CD8-positive, alpha-beta memory T cell (primary cell): ENCODE measurements at regions not wholly inside any gene's neighbourhood (a gene's known extent, or its start where the extent isn't known, plus 50 kb on each side); places are given as distances from the start of the nearest gene placed in this dataset.

ENCODE experiments used
- CTCF ChIA-PET: fragments of 350-600 bp; sonication (Branson Sonifier 250); formaldehyde crosslinking; loops from one replicate; lab custom pipeline; 2021; ENCODE audit warnings: antibody characterized with exemption; lab: Charles Lee
- POLR2A ChIA-PET: fragments of 350-600 bp; sonication (Branson Sonifier 250); formaldehyde crosslinking; loops from one replicate; lab custom pipeline; 2021; ENCODE audit warnings: antibody characterized with exemption; lab: Charles Lee
- DNase-seq, 5 donors: peaks; one replicate each; pipeline versions ENCODE4 v3.0.0 to v3.0.0-alpha.2; 2020 to 2022; ENCODE audit warnings: mixed read lengths in 1 of 5
- H3K27ac ChIP-seq: one replicate; pipeline ENCODE4 v1.7.0; 2013; ENCODE audit warnings: low read depth, mild to moderate bottlenecking, low read length, moderate library complexity
- H3K27me3 ChIP-seq: 2 replicates; pipeline ENCODE4 v1.7.0; 2013; ENCODE audit warnings: low read length, mild to moderate bottlenecking; ENCODE audit not compliant: insufficient read depth, poor library complexity, severe bottlenecking
- H3K36me3 ChIP-seq: 2 replicates; pipeline ENCODE4 v1.7.0; 2013; ENCODE audit warnings: mild to moderate bottlenecking, low read length, moderate library complexity; ENCODE audit not compliant: insufficient read depth
- H3K4me1 ChIP-seq: 2 replicates; pipeline ENCODE4 v1.7.0; 2013; ENCODE audit warnings: mild to moderate bottlenecking, low read length, moderate library complexity; ENCODE audit not compliant: insufficient read depth
- H3K4me3 ChIP-seq: 2 replicates; pipeline ENCODE4 v1.7.0; 2013; ENCODE audit warnings: mild to moderate bottlenecking, low read length
- H3K9me3 ChIP-seq: 2 replicates; pipeline ENCODE4 v1.7.0; 2013; ENCODE audit warnings: mild to moderate bottlenecking, low read length
- H3K27ac Mint-ChIP-seq, 8 donors: one replicate each; pipeline ENCODE4 v1.8.0; 2020 to 2021; ENCODE audit warnings: mixed read lengths in 8 of 8, mild to moderate bottlenecking in 6 of 8, inconsistent platforms in 3 of 8, moderate library complexity in 3 of 8
- H3K27me3 Mint-ChIP-seq, 2 donors: one replicate each; pipeline ENCODE4 v1.8.0; 2020 to 2021; ENCODE audit warnings: mixed read lengths in 2 of 2, mild to moderate bottlenecking in 1 of 2, moderate library complexity in 1 of 2
- H3K36me3 Mint-ChIP-seq, 3 donors: one replicate each; pipeline ENCODE4 v1.8.0; 2020 to 2021; ENCODE audit warnings: mixed read lengths in 3 of 3, inconsistent platforms in 1 of 3, mild to moderate bottlenecking in 1 of 3
- H3K4me1 Mint-ChIP-seq, 3 donors: one replicate each; pipeline ENCODE4 v1.8.0; 2020 to 2021; ENCODE audit warnings: mixed read lengths in 3 of 3, inconsistent platforms in 1 of 3, mild to moderate bottlenecking in 1 of 3
- H3K4me3 Mint-ChIP-seq, 7 donors: one replicate each; pipeline ENCODE4 v1.8.0; 2020 to 2021; ENCODE audit warnings: mixed read lengths in 7 of 7, mild to moderate bottlenecking in 6 of 7, moderate library complexity in 4 of 7, inconsistent platforms in 2 of 7
- H3K9me3 Mint-ChIP-seq, 5 donors: one replicate each; pipeline ENCODE4 v1.8.0; 2020 to 2022; ENCODE audit warnings: mixed read lengths in 5 of 5, mild to moderate bottlenecking in 3 of 5, moderate library complexity in 2 of 5, inconsistent platforms in 1 of 5

DNA sequence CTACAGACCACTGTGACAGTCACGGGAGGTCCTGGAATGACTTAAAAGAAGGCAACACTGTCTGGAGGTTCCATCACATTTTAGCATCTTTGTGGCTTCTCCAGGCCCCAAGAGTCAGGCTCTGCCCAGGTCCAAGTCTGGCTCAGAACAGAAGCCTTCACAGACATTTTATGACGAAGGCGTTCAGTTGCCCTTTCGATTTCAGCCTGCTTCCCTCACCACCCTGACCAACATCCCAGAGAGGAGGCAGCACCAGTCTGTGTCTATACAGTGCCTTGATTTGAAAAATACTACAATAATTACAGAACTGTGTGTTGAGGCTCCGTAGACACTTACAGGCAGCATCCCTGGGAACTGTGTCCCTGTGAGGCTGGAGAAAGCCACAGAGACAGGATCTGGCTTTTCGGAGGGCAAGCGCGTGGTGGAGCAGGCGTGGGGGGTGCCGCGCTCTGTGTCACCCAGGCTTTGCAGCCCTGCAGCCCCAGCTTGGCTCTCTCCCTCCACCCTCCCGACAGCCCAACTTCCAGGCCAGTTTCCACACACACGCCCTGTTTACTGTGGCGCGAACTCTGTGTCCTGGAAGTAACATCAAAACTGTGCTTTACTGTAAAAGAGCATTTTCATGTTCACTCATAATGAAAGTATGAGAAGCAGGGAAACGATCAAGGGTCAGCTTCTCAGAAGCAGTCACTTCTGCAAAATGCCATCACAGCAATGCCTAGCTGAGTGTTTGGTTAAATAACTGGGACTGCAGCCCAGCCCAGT, 153.5 kb upstream of the ALKAL2 start:
- CTCF ChIA-PET: no interaction called here
- Histone ChIP-seq H3K9me3 (no peaks in the 10 kb centered on the region), H3K36me3 (no peaks in the 10 kb centered on the region), H3K4me3 (no peak overlapping the region), H3K4me1 (peaks cover 20% of the 10 kb centered on the region), H3K27ac (no peak overlapping the region), H3K27me3 (no peaks in the 10 kb centered on the region)
- Mint-ChIP-seq H3K9me3 (peaks cover 0 to 2% (median 0%) of the 10 kb centered on the region in 5 donors), H3K27ac (peak overlapping the region in 5 of 8 donors; percentile 11 to 47 (median 29)), H3K27me3 (no peaks in the 10 kb centered on the region), H3K36me3 (no peaks in the 10 kb centered on the region), H3K4me1 (peaks cover 30 to 43% (median 35%) of the 10 kb centered on the region in 3 donors), H3K4me3 (peak overlapping the region in 2 of 7 donors; percentile 47 to 82)
- no peak for DNase-seq
- POLR2A ChIA-PET: no interaction called here

DNA sequence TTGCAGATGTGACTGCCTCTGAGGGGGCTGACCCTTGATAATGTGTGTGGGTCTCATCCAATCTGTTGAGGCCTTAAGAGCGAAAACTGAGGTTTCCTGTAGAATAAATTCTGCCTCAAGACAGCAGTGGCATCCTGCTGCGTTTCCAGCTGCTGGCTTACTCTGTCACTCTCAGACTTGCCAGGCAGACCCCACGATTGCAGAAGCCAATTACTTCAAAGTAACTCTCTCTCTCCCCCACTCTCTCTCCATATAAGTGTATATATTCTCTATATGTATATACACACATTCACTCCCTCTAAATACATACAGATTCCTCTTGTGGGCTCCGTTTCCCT, 152.5 kb upstream of the ALKAL2 start:
- peaks cover 30 to 42% (median 30%) of the 10 kb centered on the region in 3 donors for H3K4me1 Mint-ChIP-seq
- DNase-seq: no peak
- Histone ChIP-seq H3K36me3 (no peaks in the 10 kb centered on the region), H3K4me3 (no peak overlapping the region), H3K4me1 (peaks cover 20% of the 10 kb centered on the region), H3K27ac (no peak overlapping the region), H3K27me3 (no peaks in the 10 kb centered on the region), H3K9me3 (no peaks in the 10 kb centered on the region)
- H3K36me3 Mint-ChIP-seq: no peaks in the 10 kb centered on the region
- H3K27me3 Mint-ChIP-seq: no peaks in the 10 kb centered on the region
- H3K27ac Mint-ChIP-seq: peak overlapping the region in 2 of 8 donors; percentile 47 to 77
- H3K9me3 Mint-ChIP-seq: peaks cover 0 to 2% (median 0%) of the 10 kb centered on the region in 5 donors
- ChIA-PET CTCF (no interaction called here), POLR2A (no interaction called here)
- H3K4me3 Mint-ChIP-seq: peak overlapping the region in 1 of 7 donors; percentile 17

DNA sequence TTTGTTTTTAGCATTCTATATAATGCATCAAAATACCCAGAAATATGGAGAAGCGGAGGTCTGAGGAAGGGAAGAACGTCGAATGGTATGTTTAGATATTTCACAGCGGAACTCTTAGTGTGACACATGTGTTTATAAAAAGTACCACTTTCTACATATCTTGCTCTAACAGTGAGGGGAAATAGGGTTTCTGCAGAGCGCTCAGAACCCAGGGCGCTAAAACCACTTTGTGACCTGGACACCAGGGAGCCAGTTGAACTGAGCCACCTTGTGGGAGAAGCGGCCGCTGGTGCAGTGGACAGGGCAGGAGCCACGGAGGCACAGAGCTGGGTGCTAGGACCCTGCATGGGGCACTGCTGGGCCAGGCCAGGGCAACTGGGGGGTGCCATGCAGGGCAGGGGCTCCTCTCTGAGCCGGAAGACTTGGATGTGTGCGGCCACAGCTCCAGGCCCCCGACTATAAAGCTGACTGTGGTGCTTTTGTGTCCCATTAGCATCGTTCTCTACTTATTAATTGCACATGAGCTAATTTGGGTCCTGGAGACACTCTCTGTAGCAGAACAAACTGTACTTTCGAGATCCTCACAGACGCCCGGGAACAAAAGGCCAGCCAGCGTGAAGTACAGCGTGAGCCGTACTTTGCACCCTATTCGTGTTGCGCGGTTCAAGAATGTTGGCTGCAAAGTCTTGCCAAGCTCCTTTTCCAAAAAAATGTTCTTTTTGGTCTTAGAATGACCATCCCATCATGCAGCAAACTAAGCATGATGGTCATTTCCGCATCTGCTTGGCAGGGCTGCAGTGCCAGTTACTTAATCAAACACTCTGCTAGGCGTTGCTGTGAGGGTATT, 151.9 kb upstream of the ALKAL2 start:
- Histone ChIP-seq H3K4me1 (peaks cover 20% of the 10 kb centered on the region), H3K9me3 (no peaks in the 10 kb centered on the region), H3K27me3 (no peaks in the 10 kb centered on the region), H3K4me3 (no peak overlapping the region), H3K36me3 (no peaks in the 10 kb centered on the region), H3K27ac (no peak overlapping the region)
- Mint-ChIP-seq H3K27me3 (no peaks in the 10 kb centered on the region), H3K27ac (peak overlapping the region in 5 of 8 donors; percentile 48 to 98 (median 77)), H3K36me3 (no peaks in the 10 kb centered on the region), H3K4me3 (peak overlapping the region in 2 of 7 donors; percentile 1 to 15), H3K4me1 (peaks cover 26 to 38% (median 28%) of the 10 kb centered on the region in 3 donors), H3K9me3 (peaks cover 0 to 2% (median 0%) of the 10 kb centered on the region in 5 donors)
- no peak for DNase-seq
- ChIA-PET POLR2A (no interaction called here), CTCF (no interaction called here)

DNA sequence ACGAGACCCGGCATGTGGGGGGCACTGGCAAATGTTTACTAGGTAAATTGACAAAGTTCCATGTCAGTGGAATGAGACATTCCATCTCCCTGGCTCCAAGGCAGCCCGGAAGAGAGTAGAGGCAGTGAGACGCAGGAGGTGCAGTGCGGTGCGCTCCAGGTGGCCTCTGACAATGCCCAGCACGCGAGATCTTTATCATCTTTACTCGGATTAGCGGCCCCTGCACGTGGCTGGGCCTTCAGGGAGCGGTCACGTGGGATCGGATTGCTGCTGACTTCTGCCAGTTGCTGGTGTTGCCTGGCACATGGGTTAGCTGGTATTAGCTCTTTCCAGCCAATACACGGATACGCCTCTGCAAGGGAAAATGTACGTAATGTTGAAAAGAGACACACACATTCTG, 151.2 kb upstream of the ALKAL2 start:
- ChIA-PET POLR2A (no interaction called here), CTCF (no interaction called here)
- Mint-ChIP-seq H3K27ac (peak overlapping the region in 7 of 8 donors; percentile 14 to 98 (median 90)), H3K4me3 (peak overlapping the region in 1 of 7 donors; percentile 1), H3K4me1 (peaks cover 28 to 43% (median 34%) of the 10 kb centered on the region in 3 donors), H3K9me3 (peaks cover 0 to 2% (median 0%) of the 10 kb centered on the region in 5 donors), H3K36me3 (no peaks in the 10 kb centered on the region), H3K27me3 (no peaks in the 10 kb centered on the region)
- H3K27ac ChIP-seq: no peak overlapping the region
- H3K27me3 ChIP-seq: no peaks in the 10 kb centered on the region
- no peaks in the 10 kb centered on the region for H3K36me3 ChIP-seq
- H3K4me1 ChIP-seq: peaks cover 20% of the 10 kb centered on the region
- no peak for DNase-seq
- H3K9me3 ChIP-seq: no peaks in the 10 kb centered on the region
- no peak overlapping the region for H3K4me3 ChIP-seq

DNA sequence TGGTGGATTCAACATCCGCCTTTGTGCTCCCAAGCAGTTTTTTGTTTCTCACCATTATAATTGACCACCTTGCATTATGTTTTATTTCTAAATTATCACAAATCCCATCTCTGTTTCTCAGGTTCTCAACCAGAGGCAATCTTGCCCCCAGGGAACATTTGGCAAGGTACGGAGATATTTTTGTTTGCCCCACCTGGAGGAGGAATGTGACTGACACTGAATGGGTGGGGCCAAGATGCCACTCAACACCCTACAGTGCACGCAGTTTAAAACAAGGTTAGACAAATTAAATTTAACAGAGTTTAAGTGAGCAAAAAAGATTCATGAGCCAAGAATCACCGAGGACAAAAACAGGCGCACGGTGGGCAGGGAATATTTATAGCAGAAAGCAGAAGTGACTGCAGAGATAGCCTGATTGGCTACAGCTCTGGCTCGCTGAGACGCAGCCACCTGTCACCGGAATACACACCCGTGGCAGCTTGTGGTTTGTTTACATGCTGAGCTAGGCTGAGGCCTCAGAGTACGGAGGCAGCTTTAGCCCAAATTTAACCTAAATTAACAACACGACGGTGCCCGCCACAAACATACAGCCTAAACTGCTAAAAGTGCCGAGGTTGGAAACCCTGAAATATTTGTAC, 150.0 kb upstream of the ALKAL2 start:
- ChIA-PET CTCF (interaction anchor here (0.7 to 1.5 kb wide), 5 partner anchors 8 to 239 kb away, joined by 3 to 6 read pairs (median 4); partner anchors contain the start of gene TMEM18), POLR2A (interaction anchor here (1.1 kb wide), 1 partner anchor 8 kb away, joined by 4 read pairs; no protein-coding TSS in a partner anchor)
- Histone ChIP-seq H3K36me3 (no peaks in the 10 kb centered on the region), H3K4me3 (peak overlapping the region; percentile 46), H3K4me1 (peaks cover 20% of the 10 kb centered on the region), H3K27ac (peak overlapping the region; percentile 58), H3K27me3 (no peaks in the 10 kb centered on the region), H3K9me3 (no peaks in the 10 kb centered on the region)
- Mint-ChIP-seq H3K27me3 (no peaks in the 10 kb centered on the region), H3K27ac (peak overlapping the region; percentile 86 to 99 (median 98)), H3K4me3 (peak overlapping the region; percentile 77 to 92 (median 87)), H3K36me3 (no peaks in the 10 kb centered on the region), H3K4me1 (peaks cover 31 to 45% (median 37%) of the 10 kb centered on the region in 3 donors), H3K9me3 (peaks cover 0 to 2% (median 0%) of the 10 kb centered on the region in 5 donors)
- DNase-seq: peak; percentile 63 to 88 (median 82)

DNA sequence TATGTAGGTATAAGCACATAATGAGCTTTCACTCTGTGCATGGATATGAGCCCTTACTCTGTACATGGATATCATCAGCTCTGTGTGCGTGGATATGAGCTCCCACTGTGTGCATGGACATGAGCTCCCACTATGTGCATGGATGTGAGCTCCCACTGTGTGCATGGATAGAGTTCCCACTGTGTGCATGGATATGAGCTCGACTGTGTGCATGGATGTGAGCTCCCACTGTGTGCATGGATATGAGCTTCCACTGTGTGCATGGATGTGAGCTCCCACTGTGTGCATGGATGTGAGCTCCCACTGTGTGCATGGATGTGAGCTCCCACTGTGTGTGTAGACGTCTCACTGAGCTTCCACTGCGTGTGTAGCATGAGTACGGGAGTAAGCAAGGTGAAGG, 149.3 kb upstream of the ALKAL2 start:
- H3K27me3 Mint-ChIP-seq: no peaks in the 10 kb centered on the region
- no peak for DNase-seq
- H3K27me3 ChIP-seq: no peaks in the 10 kb centered on the region
- H3K9me3 Mint-ChIP-seq: peaks cover 0 to 2% (median 0%) of the 10 kb centered on the region in 5 donors
- peak overlapping the region; percentile 46 for H3K4me3 ChIP-seq
- ChIA-PET CTCF (interaction anchor here (1.1 to 1.5 kb wide), 3 partner anchors 43 to 240 kb away, joined by 4 to 5 read pairs (median 4); partner anchors contain the start of gene TMEM18), POLR2A (no interaction called here)
- peak overlapping the region; percentile 77 to 92 (median 87) for H3K4me3 Mint-ChIP-seq
- no peaks in the 10 kb centered on the region for H3K9me3 ChIP-seq
- no peaks in the 10 kb centered on the region for H3K36me3 Mint-ChIP-seq
- H3K27ac Mint-ChIP-seq: peak overlapping the region; percentile 86 to 99 (median 98)
- peaks cover 20% of the 10 kb centered on the region for H3K4me1 ChIP-seq
- H3K27ac ChIP-seq: no peak overlapping the region
- H3K4me1 Mint-ChIP-seq: peaks cover 31 to 45% (median 37%) of the 10 kb centered on the region in 3 donors
- no peaks in the 10 kb centered on the region for H3K36me3 ChIP-seq

DNA sequence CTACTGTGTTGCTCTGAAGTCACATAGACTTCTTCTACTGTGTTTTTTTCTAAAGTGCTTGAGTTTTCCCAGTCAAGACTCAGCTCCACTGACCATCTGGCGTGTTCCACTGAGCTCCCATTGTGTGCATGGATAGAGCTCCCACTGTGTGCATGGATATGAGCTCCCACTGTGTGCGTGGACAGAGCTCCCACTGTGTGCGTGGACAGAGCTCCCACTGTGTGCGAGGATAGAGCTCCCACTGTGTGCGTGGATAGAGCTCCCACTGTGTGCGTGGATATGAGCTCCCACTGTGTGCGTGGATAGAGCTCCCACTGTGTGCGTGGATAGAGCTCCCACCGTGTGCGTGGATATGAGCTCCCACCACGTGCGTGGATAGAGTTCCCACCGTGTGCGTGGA, 148.3 kb upstream of the ALKAL2 start:
- no peak overlapping the region for H3K27ac ChIP-seq
- no peaks in the 10 kb centered on the region for H3K27me3 ChIP-seq
- Mint-ChIP-seq H3K9me3 (peaks cover 0 to 2% (median 0%) of the 10 kb centered on the region in 5 donors), H3K36me3 (no peaks in the 10 kb centered on the region), H3K4me1 (peaks cover 32 to 46% (median 37%) of the 10 kb centered on the region in 3 donors), H3K27me3 (no peaks in the 10 kb centered on the region), H3K27ac (no peak overlapping the region), H3K4me3 (no peak overlapping the region)
- no peak for DNase-seq
- H3K9me3 ChIP-seq: no peaks in the 10 kb centered on the region
- H3K36me3 ChIP-seq: no peaks in the 10 kb centered on the region
- H3K4me1 ChIP-seq: peaks cover 20% of the 10 kb centered on the region
- ChIA-PET CTCF (interaction anchor here (1.4 kb wide), 1 partner anchor 201 kb away, joined by 4 read pairs; no protein-coding TSS in a partner anchor), POLR2A (no interaction called here)
- H3K4me3 ChIP-seq: no peak overlapping the region
